Common myeloid progenitor, CD34-positive (primary cell): ENCODE measurements at regions not wholly inside any gene's neighbourhood (a gene's known extent, or its start where the extent isn't known, plus 50 kb on each side); places are given as distances from the start of the nearest gene placed in this dataset.
"Not testable (repeated sequence)": the region's sequence is repeated elsewhere in the genome, so short reads cannot be mapped to it uniquely, and the experiment has no call there.

Source experiments
- CTCF ChIA-PET: fragments of 350-600 bp; sonication (Branson Sonifier 250); formaldehyde crosslinking; loops from one replicate; lab custom pipeline; 2021; ENCODE audit warnings: antibody characterized with exemption; lab: Charles Lee
- POLR2A ChIA-PET: fragments of 350-600 bp; sonication (Branson Sonifier 250); formaldehyde crosslinking; loops from one replicate; lab custom pipeline; 2021; ENCODE audit warnings: antibody characterized with exemption; lab: Charles Lee
- DNase-seq, 3 donors: peaks; one replicate each; pipeline versions ENCODE4 v3.0.0 to v3.0.0-alpha.2; 2013
- H3K27ac ChIP-seq, 2 experiments: 1 replicate in 1 of 2; 2 replicates in 1 of 2; pipeline ENCODE4 v1.7.0; 2013; ENCODE audit warnings: inconsistent platforms in 2 of 2, low read length in 2 of 2, mild to moderate bottlenecking in 2 of 2, low read depth in 1 of 2, moderate library complexity in 1 of 2; ENCODE audit not compliant: severe bottlenecking in 2 of 2, insufficient read depth in 1 of 2, poor library complexity in 1 of 2
- H3K27me3 ChIP-seq, 5 experiments: replicated peaks in 2 of 5; 1 replicate in 3 of 5; 2 replicates in 2 of 5; pipeline versions ENCODE4 v1.6.1 to v1.7.0; 2013; ENCODE audit warnings: low read length in 4 of 5, mild to moderate bottlenecking in 2 of 5, moderate library complexity in 2 of 5, inconsistent platforms in 1 of 5; ENCODE audit not compliant: insufficient read depth in 5 of 5, control insufficient read depth in 4 of 5
- H3K36me3 ChIP-seq, 4 experiments: 1 replicate in 2 of 4; 2 replicates in 2 of 4; pipeline versions ENCODE4 v1.6.1 to v1.7.0; 2013; ENCODE audit warnings: low read length in 3 of 4, control low read depth in 1 of 4, mild to moderate bottlenecking in 1 of 4; ENCODE audit not compliant: control insufficient read depth in 4 of 4, insufficient read depth in 4 of 4
- H3K4me1 ChIP-seq, 4 experiments: 1 replicate in 3 of 4; 2 replicates in 1 of 4; pipeline versions ENCODE4 v1.6.1 to v1.7.1; 2013; ENCODE audit warnings: low read length in 3 of 4, mild to moderate bottlenecking in 3 of 4, control low read depth in 1 of 4, inconsistent platforms in 1 of 4, moderate library complexity in 1 of 4; ENCODE audit not compliant: control insufficient read depth in 4 of 4, insufficient read depth in 4 of 4; ENCODE audit errors: control extremely low read depth in 1 of 4
- H3K4me3 ChIP-seq, 7 experiments: 1 replicate in 4 of 7; 2 replicates in 3 of 7; pipeline versions ENCODE4 v1.5.1 to v1.7.0; 2013; ENCODE audit warnings: mild to moderate bottlenecking in 7 of 7, low read length in 6 of 7, moderate library complexity in 6 of 7, inconsistent platforms in 2 of 7, low read depth in 2 of 7, control low read depth in 1 of 7; ENCODE audit not compliant: insufficient read depth in 4 of 7, control insufficient read depth in 1 of 7; ENCODE audit errors: extremely low read depth in 1 of 7
- H3K9me3 ChIP-seq, 5 experiments: 1 replicate in 4 of 5; 2 replicates in 1 of 5; pipeline versions ENCODE4 v1.6.1 to v1.7.1; 2013; ENCODE audit warnings: low read length in 4 of 5, mild to moderate bottlenecking in 2 of 5, inconsistent platforms in 1 of 5, low read depth in 1 of 5, moderate library complexity in 1 of 5; ENCODE audit not compliant: control insufficient read depth in 4 of 5, insufficient read depth in 2 of 5; ENCODE audit errors: control extremely low read depth in 1 of 5
- WGBS: methylation state at CpG from one replicate; pipeline ENCODE4 v1.1.5; 2013; ENCODE audit not compliant: insufficient coverage; 5-methylcytosine and 5-hydroxymethylcytosine counted together

DNA sequence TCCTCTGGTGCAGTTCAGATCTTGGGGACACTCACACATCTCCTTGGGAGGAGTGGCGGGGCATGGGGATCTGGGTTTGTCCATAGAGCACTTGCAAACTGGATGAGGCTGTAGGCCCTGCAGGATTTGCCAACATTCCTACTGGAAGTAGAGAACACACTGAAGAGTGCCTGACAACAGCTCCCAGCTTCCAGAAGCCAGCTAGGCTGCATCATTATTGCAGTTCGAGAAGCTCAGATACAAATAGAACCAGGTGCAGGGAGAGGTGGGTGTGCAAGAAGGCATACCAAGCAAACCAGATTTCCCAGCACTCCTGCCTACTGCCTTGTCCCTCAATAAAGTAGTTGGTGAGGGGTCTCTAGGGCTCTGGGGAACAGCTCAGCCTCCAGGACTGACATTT lies 52.5 kb downstream of the RHOB start:
- ChIA-PET POLR2A (no interaction called here), CTCF (interaction anchor here (0.9 kb wide), 1 partner anchor 24 kb away, joined by 4 read pairs; no protein-coding TSS in a partner anchor)
- Histone ChIP-seq H3K36me3 (no peaks in the 10 kb centered on the region), H3K27me3 (no peaks in the 10 kb centered on the region), H3K4me1 (peaks cover 0 to 5% (median 0%) of the 10 kb centered on the region in 4 experiments), H3K27ac (no peak overlapping the region), H3K4me3 (no peak overlapping the region), H3K9me3 (no peaks in the 10 kb centered on the region)
- DNase-seq: no peak
- WGBS: 100% methylated on average over 2 of the region's 2 CpGs

DNA sequence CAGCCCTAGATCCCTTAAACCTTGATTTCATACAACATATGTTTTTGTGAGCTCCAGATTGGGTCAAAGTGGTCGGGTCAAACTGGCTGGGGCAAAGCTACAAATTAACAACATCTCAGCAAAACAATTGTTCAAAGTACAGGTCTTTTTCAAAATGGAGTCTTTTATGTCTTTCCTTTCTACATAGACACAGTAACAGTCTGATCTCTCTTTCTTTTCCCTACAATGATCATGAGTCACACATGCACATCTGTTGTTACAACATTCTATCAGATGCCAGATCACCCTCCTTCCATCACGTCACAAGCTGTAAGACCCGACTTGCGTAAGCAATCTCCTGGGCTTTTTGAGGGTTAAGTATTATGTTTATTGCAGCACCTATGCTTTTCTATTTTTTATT lies 55.1 kb downstream of the RHOB start:
- no CpG with 5 or more reads among the region's 4 CpGs for WGBS
- Histone ChIP-seq H3K27me3 (no peaks in the 10 kb centered on the region), H3K4me1 (no peaks in the 10 kb centered on the region), H3K36me3 (no peaks in the 10 kb centered on the region), H3K4me3 (no peak overlapping the region), H3K9me3 (no peaks in the 10 kb centered on the region), H3K27ac (no peak overlapping the region)
- CTCF ChIA-PET: no interaction called here
- peak in 2 of 3 donors; percentile 8 to 16 for DNase-seq
- POLR2A ChIA-PET: no interaction called here

DNA sequence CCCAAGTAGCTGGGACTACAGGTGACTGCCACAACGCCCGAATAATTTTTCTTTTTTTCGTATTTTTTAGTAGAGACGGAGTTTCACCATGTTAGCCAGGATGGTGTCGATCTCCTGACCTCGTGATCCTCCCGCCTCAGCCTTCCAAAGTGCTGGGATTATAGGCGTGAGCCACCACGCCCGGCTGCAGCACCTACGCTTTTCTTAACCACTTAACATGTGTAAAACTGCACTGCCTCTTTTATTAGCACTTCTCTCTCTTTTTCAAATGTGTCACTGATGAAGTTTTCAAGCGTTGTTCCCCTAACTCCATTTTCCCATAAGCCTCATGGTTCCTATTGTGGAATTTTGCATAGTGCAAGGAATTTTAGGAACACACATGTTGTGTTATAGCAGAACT lies 55.6 kb downstream of the RHOB start:
- H3K36me3 ChIP-seq, H3K9me3 ChIP-seq, H3K27ac ChIP-seq, H3K4me1 ChIP-seq, H3K4me3 ChIP-seq, CTCF ChIA-PET, DNase-seq, POLR2A ChIA-PET, H3K27me3 ChIP-seq: not testable (repeated sequence)
- WGBS: 94% methylated on average over 10 of the region's 12 CpGs

DNA sequence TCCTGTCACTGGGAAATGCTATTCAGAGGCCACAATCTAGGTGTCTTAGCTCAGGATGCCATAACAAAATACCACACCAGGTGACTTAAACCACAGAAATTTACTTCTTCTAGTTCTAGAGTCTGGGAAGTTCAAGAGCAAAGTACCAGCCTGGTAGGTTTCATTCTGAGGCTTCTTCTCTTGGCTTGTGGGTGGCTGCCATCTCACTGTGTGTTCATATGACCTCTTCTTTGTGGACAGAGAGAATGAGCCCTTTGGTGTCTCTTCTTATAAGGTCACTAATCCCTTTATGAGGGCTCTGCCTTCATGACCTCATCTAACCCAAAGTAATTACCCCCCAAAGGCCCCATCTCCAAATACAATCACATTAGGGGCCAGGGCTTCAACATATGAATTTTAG lies 57.3 kb downstream of the RHOB start:
- Histone ChIP-seq H3K27ac (no peak overlapping the region), H3K36me3 (no peaks in the 10 kb centered on the region), H3K4me1 (no peaks in the 10 kb centered on the region), H3K4me3 (no peak overlapping the region), H3K27me3 (no peaks in the 10 kb centered on the region), H3K9me3 (no peaks in the 10 kb centered on the region)
- POLR2A ChIA-PET: no interaction called here
- CTCF ChIA-PET: interaction anchor here (1.0 kb wide), 1 partner anchor 20 kb away, joined by 3 read pairs; no protein-coding TSS in a partner anchor
- DNase-seq: no peak

DNA sequence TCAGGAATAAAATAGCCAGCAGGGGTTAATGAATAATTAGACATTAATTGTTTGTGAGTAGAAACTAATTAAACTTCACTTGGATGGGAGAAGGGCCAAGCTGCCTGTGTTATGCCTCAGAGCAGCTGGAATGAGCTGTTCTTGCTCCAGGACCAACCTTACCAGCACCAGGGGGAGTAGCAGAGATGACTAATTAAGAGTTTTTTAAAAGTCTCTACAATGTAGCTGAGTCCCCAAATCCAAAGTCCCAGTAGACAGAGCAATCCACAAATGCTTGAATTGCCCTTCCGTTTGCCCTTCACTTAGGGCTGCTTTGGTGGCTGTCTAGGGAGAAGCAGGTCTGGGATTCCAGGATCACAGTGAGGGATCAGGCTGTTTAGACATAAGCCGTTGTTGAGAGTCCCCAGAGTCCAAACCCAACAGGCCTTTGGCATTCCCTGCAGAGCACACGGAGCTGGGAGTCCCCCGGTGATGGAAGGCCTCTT lies 59.4 kb downstream of the RHOB start:
- Histone ChIP-seq H3K27me3 (no peaks in the 10 kb centered on the region), H3K4me1 (no peaks in the 10 kb centered on the region), H3K27ac (no peak overlapping the region), H3K36me3 (no peaks in the 10 kb centered on the region), H3K9me3 (no peaks in the 10 kb centered on the region), H3K4me3 (no peak overlapping the region)
- 100% methylated on average over 2 of the region's 4 CpGs for WGBS
- POLR2A ChIA-PET: no interaction called here
- no peak for DNase-seq
- CTCF ChIA-PET: no interaction called here

DNA sequence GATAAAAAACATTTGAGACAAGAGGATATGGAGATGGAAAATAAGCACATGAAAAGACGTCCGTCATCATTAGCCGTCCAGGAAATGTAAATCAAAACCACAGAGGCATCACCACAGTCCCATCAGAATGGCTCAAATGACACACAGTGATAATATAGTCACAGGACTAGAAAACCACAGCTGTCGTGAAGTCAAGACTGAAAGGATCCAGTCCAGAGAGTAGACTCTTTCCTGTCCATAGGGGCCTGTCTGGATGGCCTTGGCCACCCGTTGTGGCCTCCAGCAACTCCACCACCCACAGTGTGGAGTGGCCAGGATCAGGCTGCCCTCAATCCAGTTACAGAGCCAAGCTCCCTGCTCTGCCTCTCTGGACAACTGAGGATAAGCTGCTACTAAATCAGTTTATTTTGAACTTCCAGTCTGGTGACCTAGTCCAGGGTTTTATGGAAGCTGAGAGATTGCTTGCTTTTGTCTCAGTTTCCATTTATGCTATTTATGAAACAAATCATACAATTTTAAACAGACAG lies 60.4 kb downstream of the RHOB start:
- no peaks in the 10 kb centered on the region for H3K27me3 ChIP-seq
- H3K9me3 ChIP-seq: no peaks in the 10 kb centered on the region
- WGBS: 66% methylated on average over 5 of the region's 5 CpGs
- H3K4me3 ChIP-seq: no peak overlapping the region
- no peak overlapping the region for H3K27ac ChIP-seq
- no peaks in the 10 kb centered on the region for H3K36me3 ChIP-seq
- ChIA-PET CTCF (no interaction called here), POLR2A (no interaction called here)
- no peaks in the 10 kb centered on the region for H3K4me1 ChIP-seq
- DNase-seq: peak in 2 of 3 donors; percentile 9 to 27

DNA sequence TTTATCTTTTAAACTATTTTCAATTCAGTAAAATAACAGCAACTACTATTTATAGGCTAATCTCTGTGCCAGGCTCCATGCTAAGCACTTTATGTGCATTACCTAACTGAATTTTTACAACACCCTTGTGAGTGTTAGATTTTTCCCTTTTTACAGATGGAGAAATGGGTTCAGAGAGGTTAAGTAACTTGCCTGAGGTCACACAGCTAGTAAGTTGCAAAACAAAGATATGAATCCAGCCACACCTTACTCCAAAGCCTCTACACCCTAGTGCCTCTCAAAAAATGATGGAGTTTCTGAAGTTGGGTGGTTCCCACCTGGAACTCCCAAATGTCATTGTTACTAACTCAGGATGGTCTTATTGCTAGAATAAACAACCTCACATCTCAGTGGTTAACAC lies 60.8 kb downstream of the RHOB start:
- no peak for DNase-seq
- Histone ChIP-seq H3K27ac (no peak overlapping the region), H3K27me3 (no peaks in the 10 kb centered on the region), H3K9me3 (no peaks in the 10 kb centered on the region), H3K4me3 (no peak overlapping the region), H3K4me1 (no peaks in the 10 kb centered on the region), H3K36me3 (no peaks in the 10 kb centered on the region)
- POLR2A ChIA-PET: no interaction called here
- CTCF ChIA-PET: no interaction called here
